ENCODE measurements at regions not wholly inside any gene's neighbourhood (a gene's known extent, or its start where the extent isn't known, plus 50 kb on each side); places are given as distances from the start of the nearest gene placed in this dataset.

- no peak for TF ChIP-seq CTCF (IDR thresholded peaks at IDR 0.05; ENCODE audit: insufficient read depth, low read length, poor library complexity, severe bottlenecking)
- TF ChIP-seq EZH2phosphoT487 (conservative IDR thresholded peaks at IDR 0.05; ENCODE audit: low read length) = no peak
Measured at GRCh38 chr6:159418997-159419396, 249.8 kb downstream of the FNDC1 start.

Data from SU-DHL-6 (cell line).